ENCODE measurements at regions not wholly inside any gene's neighbourhood (a gene's known extent, or its start where the extent isn't known, plus 50 kb on each side); places are given as distances from the start of the nearest gene placed in this dataset.

GRCh38 chr13:83568019-83568418, 314.3 kb downstream of the SLITRK1 start:
- no peak for TF ChIP-seq FOXA1 (IDR thresholded peaks at IDR 0.05)
- no peak for TF ChIP-seq FOXM1 (IDR thresholded peaks at IDR 0.05; ENCODE audit: borderline replicate concordance)
- TF ChIP-seq BHLHE40 (IDR thresholded peaks at IDR 0.05; ENCODE audit: borderline replicate concordance): no peak
- TF ChIP-seq HDGF (IDR thresholded peaks at IDR 0.05; ENCODE audit: borderline replicate concordance): no peak
- no peak for TF ChIP-seq ARNT (IDR thresholded peaks at IDR 0.05)
- no peak for TF ChIP-seq FOXK2 (IDR thresholded peaks at IDR 0.05)
- no peak for TF ChIP-seq PKNOX1 (IDR thresholded peaks at IDR 0.05)
